ENCODE measurements at regions not wholly inside any gene's neighbourhood (a gene's known extent, or its start where the extent isn't known, plus 50 kb on each side); places are given as distances from the start of the nearest gene placed in this dataset.

DNA sequence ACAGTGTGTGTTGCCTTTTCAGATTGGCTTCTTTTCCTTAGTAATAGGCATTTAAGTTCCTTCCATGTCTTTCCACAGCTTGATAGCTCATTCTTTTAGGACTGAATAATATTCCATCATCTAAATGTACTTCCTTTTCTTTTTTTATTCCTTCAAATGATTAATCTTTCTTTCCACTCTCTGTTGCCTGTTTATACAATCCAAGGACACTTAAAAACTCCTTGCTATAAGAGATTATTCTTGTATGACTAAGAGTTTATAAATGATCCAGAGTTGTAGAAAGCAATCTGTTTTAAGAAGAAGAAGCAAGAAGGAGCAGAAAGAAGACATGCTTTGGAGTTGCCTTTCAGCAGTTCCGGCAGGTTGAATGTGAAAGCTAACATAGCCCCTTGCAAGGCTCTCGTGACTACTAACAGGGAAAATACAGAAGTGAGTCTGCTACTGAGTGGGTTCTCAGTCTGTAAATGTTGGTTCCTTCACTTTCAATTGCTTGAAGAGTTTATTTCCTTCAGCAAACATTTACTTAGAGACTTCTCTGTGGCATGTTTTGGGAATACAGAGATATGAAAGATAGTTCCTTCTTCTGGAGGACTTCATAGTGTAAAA is 123.0 kb downstream of the PMAIP1 start:
- TF ChIP-seq POLR2A (IDR thresholded peaks at IDR 0.05) (no peak), CTCF (IDR thresholded peaks at IDR 0.05) (no peak), EP300 (IDR thresholded peaks at IDR 0.05) (no peak)

Data from tibial nerve (tissue), 4 donors.